ENCODE measurements at regions not wholly inside any gene's neighbourhood (a gene's known extent, or its start where the extent isn't known, plus 50 kb on each side); places are given as distances from the start of the nearest gene placed in this dataset.

GRCh38 chr18:11526675-11527074, 82.7 kb upstream of the SLC35G4 start:
- H3K27me3 ChIP-seq (ENCODE audit: insufficient read depth, poor library complexity, severe bottlenecking), result no peaks in the 10 kb centered on the region
- no peak overlapping the region for H3K4me3 ChIP-seq (ENCODE audit: severe bottlenecking)
- H3K27ac ChIP-seq (ENCODE audit: poor library complexity, severe bottlenecking), result no peak overlapping the region
- TF ChIP-seq, protein P1, sequence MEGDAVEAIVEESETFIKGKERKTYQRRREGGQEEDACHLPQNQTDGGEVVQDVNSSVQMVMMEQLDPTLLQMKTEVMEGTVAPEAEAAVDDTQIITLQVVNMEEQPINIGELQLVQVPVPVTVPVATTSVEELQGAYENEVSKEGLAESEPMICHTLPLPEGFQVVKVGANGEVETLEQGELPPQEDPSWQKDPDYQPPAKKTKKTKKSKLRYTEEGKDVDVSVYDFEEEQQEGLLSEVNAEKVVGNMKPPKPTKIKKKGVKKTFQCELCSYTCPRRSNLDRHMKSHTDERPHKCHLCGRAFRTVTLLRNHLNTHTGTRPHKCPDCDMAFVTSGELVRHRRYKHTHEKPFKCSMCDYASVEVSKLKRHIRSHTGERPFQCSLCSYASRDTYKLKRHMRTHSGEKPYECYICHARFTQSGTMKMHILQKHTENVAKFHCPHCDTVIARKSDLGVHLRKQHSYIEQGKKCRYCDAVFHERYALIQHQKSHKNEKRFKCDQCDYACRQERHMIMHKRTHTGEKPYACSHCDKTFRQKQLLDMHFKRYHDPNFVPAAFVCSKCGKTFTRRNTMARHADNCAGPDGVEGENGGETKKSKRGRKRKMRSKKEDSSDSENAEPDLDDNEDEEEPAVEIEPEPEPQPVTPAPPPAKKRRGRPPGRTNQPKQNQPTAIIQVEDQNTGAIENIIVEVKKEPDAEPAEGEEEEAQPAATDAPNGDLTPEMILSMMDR (IDR thresholded peaks at IDR 0.05; ENCODE audit: poor library complexity, severe bottlenecking), result no peak
- ATAC-seq (ENCODE audit: low read depth), result no peak
- DNase-seq (ENCODE audit: low spot score), result no peak
- no peaks in the 10 kb centered on the region for H3K9me3 ChIP-seq (ENCODE audit: severe bottlenecking)
- H3K36me3 ChIP-seq (ENCODE audit: low read depth), result no peaks in the 10 kb centered on the region
- H3K4me1 ChIP-seq (ENCODE audit: insufficient read depth, poor library complexity, severe bottlenecking), result no peaks in the 10 kb centered on the region

DNA sequence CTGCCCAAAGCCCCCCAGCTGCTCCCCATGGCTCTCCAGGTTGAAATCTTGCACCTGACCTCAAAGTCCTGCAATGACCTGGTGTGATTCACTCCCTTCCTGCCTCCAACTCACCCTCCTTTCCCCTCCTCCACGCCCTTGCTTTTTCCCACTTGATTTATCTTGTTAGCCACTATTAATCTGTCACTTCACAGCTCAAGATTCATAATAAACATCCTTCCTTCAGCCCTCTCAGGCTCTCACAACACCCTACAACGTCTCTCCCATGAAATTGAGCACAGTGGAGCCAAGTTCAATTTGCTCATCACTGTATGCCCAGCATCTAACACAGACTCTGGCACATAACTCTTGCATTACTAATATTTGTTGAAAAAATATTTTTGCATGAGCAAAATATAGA, 85.6 kb upstream of the SLC35G4 start:
- Histone ChIP-seq H3K27me3 (ENCODE audit: insufficient read depth, poor library complexity, severe bottlenecking) (no peaks in the 10 kb centered on the region), H3K36me3 (ENCODE audit: low read depth) (no peaks in the 10 kb centered on the region), H3K4me1 (ENCODE audit: insufficient read depth, poor library complexity, severe bottlenecking) (no peaks in the 10 kb centered on the region), H3K4me3 (ENCODE audit: severe bottlenecking) (no peak overlapping the region), H3K9me3 (ENCODE audit: severe bottlenecking) (no peaks in the 10 kb centered on the region), H3K27ac (ENCODE audit: poor library complexity, severe bottlenecking) (no peak overlapping the region)
- TF ChIP-seq, protein P1 (IDR thresholded peaks at IDR 0.05; ENCODE audit: poor library complexity, severe bottlenecking), result no peak
- DNase-seq (ENCODE audit: low spot score) (no peak), ATAC-seq (ENCODE audit: low read depth) (no peak)

- Histone ChIP-seq H3K9me3 (ENCODE audit: severe bottlenecking) (no peaks in the 10 kb centered on the region), H3K27me3 (ENCODE audit: insufficient read depth, poor library complexity, severe bottlenecking) (no peaks in the 10 kb centered on the region), H3K4me3 (ENCODE audit: severe bottlenecking) (no peak overlapping the region), H3K27ac (ENCODE audit: poor library complexity, severe bottlenecking) (no peak overlapping the region), H3K36me3 (ENCODE audit: low read depth) (no peaks in the 10 kb centered on the region), H3K4me1 (ENCODE audit: insufficient read depth, poor library complexity, severe bottlenecking) (no peaks in the 10 kb centered on the region)
- TF ChIP-seq, protein P1 (IDR thresholded peaks at IDR 0.05; ENCODE audit: poor library complexity, severe bottlenecking), result no peak
- no peak for ATAC-seq (ENCODE audit: low read depth)
- DNase-seq (ENCODE audit: low spot score), result no peak
Observed at GRCh38 chr18:11522992-11523391, 86.4 kb upstream of the SLC35G4 start.

GRCh38 chr18:11521853-11522252, 87.5 kb upstream of the SLC35G4 start:
- DNase-seq (ENCODE audit: low spot score) (no peak), ATAC-seq (ENCODE audit: low read depth) (no peak)
- Histone ChIP-seq H3K27ac (ENCODE audit: poor library complexity, severe bottlenecking) (no peak overlapping the region), H3K27me3 (ENCODE audit: insufficient read depth, poor library complexity, severe bottlenecking) (no peaks in the 10 kb centered on the region), H3K4me3 (ENCODE audit: severe bottlenecking) (no peak overlapping the region), H3K4me1 (ENCODE audit: insufficient read depth, poor library complexity, severe bottlenecking) (no peaks in the 10 kb centered on the region), H3K9me3 (ENCODE audit: severe bottlenecking) (no peaks in the 10 kb centered on the region), H3K36me3 (ENCODE audit: low read depth) (no peaks in the 10 kb centered on the region)
- TF ChIP-seq, protein P1 (IDR thresholded peaks at IDR 0.05; ENCODE audit: poor library complexity, severe bottlenecking), result no peak

- DNase-seq (ENCODE audit: low spot score) (no peak), ATAC-seq (ENCODE audit: low read depth) (no peak; the same call in 2 of the 3 replicates)
- H3K4me1 ChIP-seq (ENCODE audit: insufficient read depth, poor library complexity, severe bottlenecking), result no peaks in the 10 kb centered on the region
- no peaks in the 10 kb centered on the region for H3K27me3 ChIP-seq (ENCODE audit: insufficient read depth, poor library complexity, severe bottlenecking)
- H3K36me3 ChIP-seq (ENCODE audit: low read depth), result no peaks in the 10 kb centered on the region
- H3K27ac ChIP-seq (ENCODE audit: poor library complexity, severe bottlenecking), result no peak overlapping the region
- H3K9me3 ChIP-seq (ENCODE audit: severe bottlenecking), result no peaks in the 10 kb centered on the region
- H3K4me3 ChIP-seq (ENCODE audit: severe bottlenecking), result no peak overlapping the region
- TF ChIP-seq, protein P1 (IDR thresholded peaks at IDR 0.05; ENCODE audit: poor library complexity, severe bottlenecking), result no peak
Observed at GRCh38 chr18:11520536-11520935, 88.9 kb upstream of the SLC35G4 start.
